ENCODE measurements at regions not wholly inside any gene's neighbourhood (a gene's known extent, or its start where the extent isn't known, plus 50 kb on each side); places are given as distances from the start of the nearest gene placed in this dataset.
"Not testable (repeated sequence)": the region's sequence is repeated elsewhere in the genome, so short reads cannot be mapped to it uniquely, and the experiment has no call there.

DNA sequence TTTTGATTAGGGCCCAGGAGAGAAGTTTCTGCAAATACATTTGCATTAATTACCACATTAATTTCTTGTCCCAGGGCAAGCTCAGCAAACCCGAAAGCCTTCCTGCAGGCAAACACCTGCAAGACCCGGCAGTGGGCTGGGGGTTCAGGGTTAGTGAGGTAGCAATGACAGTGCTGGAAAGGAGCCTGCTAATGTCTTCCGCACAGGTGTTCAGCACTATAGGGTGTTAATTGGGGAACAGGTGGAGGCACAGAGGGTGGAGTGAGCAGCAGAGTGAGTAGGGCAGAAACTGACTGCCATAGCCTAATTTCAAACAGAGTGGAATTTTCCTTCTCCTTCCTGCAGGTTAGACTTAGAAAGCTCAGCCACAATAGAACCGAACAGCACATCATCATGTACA lies 50.9 kb upstream of the UBASH3B start:
- no peak for DNase-seq

GRCh38 chr11:122601141-122602125 lies 54.1 kb upstream of the UBASH3B start:
- DNase-seq = no peak

DNA sequence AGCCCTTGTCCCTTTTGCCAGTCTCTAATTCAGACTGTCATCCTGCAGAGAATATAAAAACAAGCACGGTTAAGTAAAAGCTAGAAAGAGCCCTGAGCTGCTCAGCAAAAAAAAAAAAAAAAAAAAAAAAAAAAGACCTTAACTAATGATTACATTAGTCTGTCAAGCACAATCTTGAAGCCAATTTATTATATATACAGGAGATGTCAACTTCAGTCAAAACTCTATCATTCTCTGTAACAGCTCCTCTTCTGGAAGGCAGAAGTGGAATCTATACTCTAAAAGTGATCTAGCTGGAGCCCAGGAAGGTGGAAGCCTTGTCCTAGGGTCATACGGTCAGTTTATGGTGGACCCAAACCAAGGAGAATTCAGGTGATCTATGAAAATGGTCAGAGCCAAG lies 55.2 kb upstream of the UBASH3B start:
- DNase-seq = no peak

GRCh38 chr11:122599434-122599833 lies 56.1 kb upstream of the UBASH3B start:
- no peak for DNase-seq

- no peak for DNase-seq
These were observed 56.6 kb upstream of the UBASH3B start for GRCh38 chr11:122598971-122599370.

DNA sequence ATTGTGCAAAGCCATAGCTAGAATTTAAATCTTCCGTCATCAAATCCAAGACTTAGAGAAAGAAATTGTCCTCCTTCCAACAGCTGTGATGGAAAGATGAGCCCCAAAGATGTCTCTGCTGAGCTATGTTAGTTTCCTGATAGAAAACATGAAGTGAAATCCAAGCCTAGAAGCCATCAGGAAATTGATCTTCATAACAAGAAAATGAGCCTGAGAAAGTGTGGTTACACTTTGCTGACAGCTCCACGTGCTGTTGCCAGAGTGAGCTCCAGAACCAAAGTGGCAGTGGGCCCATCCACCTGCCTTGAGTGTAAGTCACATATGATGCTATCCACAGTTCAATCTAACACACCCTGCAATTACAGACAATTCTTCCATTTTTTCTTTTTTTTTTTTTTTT lies 58.0 kb upstream of the UBASH3B start:
- no peak for DNase-seq

- DNase-seq = no peak
These were observed 60.4 kb upstream of the UBASH3B start for GRCh38 chr11:122594986-122595645.

DNA sequence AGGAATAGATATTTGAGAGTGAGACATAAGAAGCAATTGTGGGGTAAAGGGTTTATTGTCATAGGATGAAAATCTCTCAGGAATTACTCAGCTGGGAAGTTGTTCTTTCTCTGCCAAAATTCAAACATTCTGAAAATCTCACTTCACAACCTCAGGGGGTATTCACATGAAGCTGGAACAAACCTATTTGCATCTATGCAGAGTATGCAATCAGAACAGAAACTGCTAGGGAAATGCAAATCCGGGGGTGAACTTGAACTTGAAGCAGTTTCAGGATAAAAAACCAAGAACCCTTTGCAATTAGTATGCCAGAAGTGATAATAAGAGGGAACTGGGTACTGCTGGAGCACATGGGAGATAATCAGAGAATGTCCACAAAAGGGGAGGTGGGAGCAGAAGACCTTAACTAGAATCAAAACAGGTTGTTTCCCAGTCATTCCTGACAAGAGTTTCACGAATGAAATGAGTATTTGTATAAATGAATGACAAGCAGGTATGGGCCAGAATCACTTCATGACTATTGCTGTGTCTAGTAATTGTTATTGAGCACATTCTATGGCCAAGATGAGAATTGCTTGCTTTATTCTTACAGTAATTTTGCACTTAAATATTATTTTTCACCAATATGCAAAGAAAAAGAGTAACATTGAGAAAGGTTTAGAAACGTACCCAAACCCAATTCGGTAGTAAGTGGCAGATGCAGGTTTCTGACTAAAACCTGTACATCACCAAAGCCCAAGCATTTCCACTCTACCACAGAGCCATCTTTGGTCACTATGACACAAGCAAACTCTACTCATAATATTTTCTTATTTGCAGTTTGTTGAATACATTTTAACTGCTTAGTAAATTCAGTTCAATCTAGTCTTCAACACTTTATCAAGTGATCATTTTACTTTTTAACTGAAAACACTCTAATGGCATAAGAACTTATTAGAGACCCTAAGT lies 61.8 kb upstream of the UBASH3B start:
- DNase-seq = no peak

GRCh38 chr11:122592641-122593040 lies 62.9 kb upstream of the UBASH3B start:
- no peak for DNase-seq

DNA sequence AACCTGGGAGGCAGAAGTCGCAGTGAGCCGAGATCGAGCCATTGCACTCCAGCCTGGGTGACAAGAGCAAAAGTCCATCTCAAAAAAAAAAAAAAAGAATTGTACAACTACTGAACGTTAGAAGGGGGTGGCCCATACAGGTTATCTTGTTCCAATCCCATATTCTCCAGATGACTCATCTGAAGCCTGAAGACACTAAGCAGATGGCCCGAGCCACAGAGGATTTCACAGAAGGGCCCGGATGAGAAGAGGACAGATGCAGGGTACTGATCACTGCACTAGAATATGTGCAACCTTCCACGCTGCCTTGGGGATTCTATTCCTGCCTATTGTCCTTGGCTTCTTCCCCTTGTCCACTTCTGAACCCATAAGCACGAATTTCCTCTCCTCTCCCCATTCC lies 70.9 kb upstream of the UBASH3B start:
- DNase-seq = no peak

DNA sequence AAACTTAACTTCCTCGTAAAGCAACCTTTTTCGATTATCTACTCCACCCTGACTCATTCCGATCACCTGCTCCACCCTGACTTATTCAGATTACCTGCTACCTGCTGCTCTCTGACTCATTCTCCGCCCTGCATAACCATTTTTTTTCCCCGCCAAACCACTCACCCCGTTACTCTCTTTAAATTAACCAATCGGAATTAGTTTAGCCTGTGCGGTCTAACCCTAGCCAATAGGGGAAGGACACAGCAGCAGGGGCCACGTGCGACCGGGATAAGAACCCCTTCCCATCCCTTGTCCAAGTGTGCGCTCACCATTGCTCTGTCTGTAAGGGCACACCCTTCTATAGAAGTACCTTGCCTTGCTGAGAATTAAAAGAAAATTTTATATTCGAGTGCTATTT lies 75.5 kb upstream of the UBASH3B start:
- not testable (repeated sequence) for DNase-seq

GRCh38 chr11:122578171-122578825 lies 77.2 kb upstream of the UBASH3B start:
- peak in 1 of 2 experiments; percentile 0 for DNase-seq

GRCh38 chr11:122572592-122572991 lies 82.9 kb upstream of the UBASH3B start:
- no peak for DNase-seq

DNA sequence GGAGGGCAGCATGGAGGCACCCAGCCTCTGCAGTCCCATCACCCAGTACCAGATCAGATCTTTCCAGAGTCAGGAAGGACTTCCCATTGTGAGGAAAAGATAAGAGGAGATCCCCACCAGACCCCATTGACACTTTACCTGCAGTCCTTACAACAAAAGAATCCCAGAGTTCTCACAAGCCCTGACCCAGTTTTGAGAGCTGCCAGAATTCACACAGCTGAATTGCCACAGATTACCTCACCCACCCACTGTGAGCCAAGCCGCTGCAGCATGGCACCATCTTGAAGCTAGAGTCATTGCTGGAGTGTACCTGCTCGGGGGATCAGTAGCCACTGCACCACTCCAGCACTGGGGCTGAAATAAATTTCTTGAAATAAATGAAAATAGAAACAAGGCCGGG lies 91.8 kb upstream of the UBASH3B start:
- DNase-seq = no peak

- no peak for DNase-seq
These were observed 95.7 kb upstream of the UBASH3B start for GRCh38 chr11:122559734-122560382.

DNA sequence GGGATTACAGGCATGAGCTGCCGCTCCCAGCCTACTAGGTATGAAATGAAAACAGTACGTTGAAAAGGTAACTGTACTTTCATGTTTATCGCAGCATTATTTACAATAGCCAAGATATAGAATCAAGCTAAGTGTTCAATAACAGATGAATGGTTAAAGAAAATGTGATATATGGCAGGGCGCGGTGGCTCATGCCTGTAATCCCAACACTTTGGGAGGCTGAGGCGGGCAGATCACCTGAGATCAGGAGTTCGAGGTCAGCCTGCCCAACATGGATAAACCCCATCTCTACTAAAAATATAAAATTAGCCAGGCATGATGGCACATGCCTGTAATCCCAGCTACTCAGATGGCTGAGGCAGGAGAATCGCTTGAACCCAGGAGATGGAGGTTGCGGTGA lies 96.3 kb upstream of the UBASH3B start:
- not testable (repeated sequence) for DNase-seq

DNA sequence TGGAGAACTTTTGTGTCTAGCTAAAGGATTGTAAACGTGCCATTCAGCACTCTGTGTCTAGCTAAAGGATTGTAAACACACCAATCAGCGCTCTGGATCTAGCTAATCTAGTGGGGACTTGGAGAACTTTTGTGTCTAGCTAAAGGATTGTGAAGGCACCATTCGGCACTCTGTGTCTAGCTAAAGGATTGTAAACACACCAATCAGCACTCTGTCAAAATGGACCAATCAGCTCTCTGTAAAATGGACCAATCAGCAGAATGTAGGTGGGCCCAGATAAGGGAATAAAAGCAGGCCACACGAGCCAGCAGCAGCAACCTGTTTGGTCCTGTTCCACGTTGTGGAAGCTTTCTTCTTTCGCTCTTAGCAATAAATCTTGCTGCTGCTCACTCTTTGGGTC lies 98.4 kb upstream of the UBASH3B start:
- DNase-seq = not testable (repeated sequence)

- no peak for DNase-seq
These were observed 98.9 kb upstream of the UBASH3B start for GRCh38 chr11:122556605-122557004.

GRCh38 chr11:122538060-122538459 lies 117.5 kb upstream of the UBASH3B start:
- no peak for DNase-seq

- no peak for DNase-seq
These were observed 130.6 kb upstream of the UBASH3B start for GRCh38 chr11:122524898-122525297.

- no peak for DNase-seq
These were observed 131.4 kb upstream of the UBASH3B start for GRCh38 chr11:122523846-122524805.
